ENCODE measurements at regions not wholly inside any gene's neighbourhood (a gene's known extent, or its start where the extent isn't known, plus 50 kb on each side); places are given as distances from the start of the nearest gene placed in this dataset.

GRCh38 chr6:1029141-1029540 lies 282.8 kb upstream of the FOXQ1 start:
- H4K20me1 ChIP-seq (ENCODE audit: insufficient read depth, low read length) = no peaks in the 10 kb centered on the region
- no peaks in the 10 kb centered on the region for H3K9me3 ChIP-seq (replicated peaks in 1 of 2; ENCODE audit: control insufficient read depth in 1 of 2, insufficient read depth in 1 of 2, low read length in 2 of 2)
- H3K36me3 ChIP-seq (replicated peaks in 1 of 2; ENCODE audit: control insufficient read depth in 1 of 2, insufficient read depth in 2 of 2, low read length in 2 of 2) = no peaks in the 10 kb centered on the region
- no peak overlapping the region for H3K9ac ChIP-seq (ENCODE audit: insufficient read depth, low read length, poor library complexity, severe bottlenecking)
- H3K27ac ChIP-seq (ENCODE audit: low read depth in 1 of 2, low read length in 2 of 2) = no peak overlapping the region
- peaks cover 0 to 9% (median 0%) of the 10 kb centered on the region in 7 donors for H3K9me3 Mint-ChIP-seq
- no peaks in the 10 kb centered on the region for H3K27me3 ChIP-seq (ENCODE audit: control insufficient read depth in 2 of 2, insufficient read depth in 2 of 2, low read length in 2 of 2)
- TF ChIP-seq CTCF (IDR thresholded peaks at IDR 0.05) = no peak
- H3K4me3 Mint-ChIP-seq = no peak overlapping the region
- WGBS (ENCODE audit: insufficient coverage) = 86% methylated on average over 5 of the region's 5 CpGs
- H3K27ac Mint-ChIP-seq = no peak overlapping the region
- peaks cover 0 to 5% (median 0%) of the 10 kb centered on the region in 3 donors for H3K27me3 Mint-ChIP-seq (ENCODE audit: low read depth in 3 of 3)
- no peaks in the 10 kb centered on the region for H3K36me3 Mint-ChIP-seq
- no peak for DNase-seq
- no peaks in the 10 kb centered on the region for H3K4me1 ChIP-seq (ENCODE audit: control insufficient read depth in 1 of 2, insufficient read depth in 2 of 2, low read length in 2 of 2)
- no peak overlapping the region for H3K4me3 ChIP-seq (replicated peaks in 1 of 3; ENCODE audit: low read depth in 2 of 3, low read length in 3 of 3)
- H2AFZ ChIP-seq (ENCODE audit: insufficient read depth, low read depth, low read length, poor library complexity, severe bottlenecking) = no peak overlapping the region
- H3K79me2 ChIP-seq (ENCODE audit: insufficient read depth, low read length) = no peaks in the 10 kb centered on the region
- no peaks in the 10 kb centered on the region for H3K4me1 Mint-ChIP-seq
- no peak overlapping the region for H3K4me2 ChIP-seq (replicated peaks; ENCODE audit: extremely low read depth, low read length, poor library complexity, severe bottlenecking)
- intact Hi-C loops (cut with micrococcal nuclease) = no loop called here

DNA sequence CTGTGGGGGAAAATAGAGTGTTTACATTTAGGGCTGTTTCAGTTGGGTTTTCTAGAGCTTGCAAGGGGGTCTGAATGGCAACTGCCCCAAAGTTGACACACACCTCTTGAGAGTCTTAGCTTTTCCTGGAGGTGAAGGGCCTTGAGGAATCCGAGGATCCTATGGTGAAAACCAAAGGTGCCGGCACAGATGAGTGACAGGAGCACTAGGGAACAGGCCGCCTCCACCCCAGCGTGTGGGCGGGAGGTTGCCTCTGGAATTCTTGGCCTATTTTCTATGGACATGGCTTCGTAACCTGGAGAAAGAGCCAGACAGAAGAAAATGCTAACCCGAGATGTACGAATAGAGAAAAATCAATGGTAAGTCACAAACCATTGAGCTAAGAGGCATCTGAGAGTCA lies 283.2 kb upstream of the FOXQ1 start:
- Mint-ChIP-seq H3K27ac (no peak overlapping the region), H3K4me1 (no peaks in the 10 kb centered on the region), H3K9me3 (peaks cover 0 to 9% (median 0%) of the 10 kb centered on the region in 7 donors), H3K36me3 (no peaks in the 10 kb centered on the region), H3K27me3 (ENCODE audit: low read depth in 3 of 3) (peaks cover 0 to 5% (median 0%) of the 10 kb centered on the region in 3 donors), H3K4me3 (no peak overlapping the region)
- Histone ChIP-seq H3K9me3 (replicated peaks in 1 of 2; ENCODE audit: control insufficient read depth in 1 of 2, insufficient read depth in 1 of 2, low read length in 2 of 2) (no peaks in the 10 kb centered on the region), H3K9ac (ENCODE audit: insufficient read depth, low read length, poor library complexity, severe bottlenecking) (no peak overlapping the region), H3K27ac (ENCODE audit: low read depth in 1 of 2, low read length in 2 of 2) (no peak overlapping the region), H3K36me3 (replicated peaks in 1 of 2; ENCODE audit: control insufficient read depth in 1 of 2, insufficient read depth in 2 of 2, low read length in 2 of 2) (no peaks in the 10 kb centered on the region), H2AFZ (ENCODE audit: insufficient read depth, low read depth, low read length, poor library complexity, severe bottlenecking) (no peak overlapping the region), H3K4me2 (replicated peaks; ENCODE audit: extremely low read depth, low read length, poor library complexity, severe bottlenecking) (no peak overlapping the region), H3K79me2 (ENCODE audit: insufficient read depth, low read length) (no peaks in the 10 kb centered on the region), H3K27me3 (ENCODE audit: control insufficient read depth in 2 of 2, insufficient read depth in 2 of 2, low read length in 2 of 2) (no peaks in the 10 kb centered on the region), H4K20me1 (ENCODE audit: insufficient read depth, low read length) (no peaks in the 10 kb centered on the region), H3K4me1 (ENCODE audit: control insufficient read depth in 1 of 2, insufficient read depth in 2 of 2, low read length in 2 of 2) (no peaks in the 10 kb centered on the region), H3K4me3 (replicated peaks in 1 of 3; ENCODE audit: low read depth in 2 of 3, low read length in 3 of 3) (no peak overlapping the region)
- no peak for DNase-seq
- TF ChIP-seq CTCF (IDR thresholded peaks at IDR 0.05) = no peak
- 98% methylated on average over 8 of the region's 8 CpGs for WGBS (ENCODE audit: insufficient coverage)
- intact Hi-C loops (cut with micrococcal nuclease) = no loop called here
